CD14-positive monocyte (primary cell): ENCODE measurements at regions not wholly inside any gene's neighbourhood (a gene's known extent, or its start where the extent isn't known, plus 50 kb on each side); places are given as distances from the start of the nearest gene placed in this dataset.

Source experiments
- DNase-seq, 3 donors: peaks; one replicate each; pipeline ENCODE4 v3.0.0-alpha.2; 2011 to 2022
- H2AFZ ChIP-seq: 2 replicates; pipeline ENCODE4 v1.6.0; 2012; ENCODE audit warnings: mild to moderate bottlenecking, low read depth, low read length, inconsistent platforms; ENCODE audit not compliant: insufficient read depth, poor library complexity, severe bottlenecking
- H3K27ac ChIP-seq, 2 donors: 1 replicate in 1 of 2; 2 replicates in 1 of 2; pipeline ENCODE4 v1.5.1; 2012 to 2013; ENCODE audit warnings: low read length in 2 of 2, control low read depth in 1 of 2, inconsistent platforms in 1 of 2, low read depth in 1 of 2, mild to moderate bottlenecking in 1 of 2
- H3K27me3 ChIP-seq, 2 donors: one replicate each; pipeline versions ENCODE4 v1.6.0 to v1.6.1; 2011 to 2013; ENCODE audit warnings: low read length in 2 of 2; ENCODE audit not compliant: control insufficient read depth in 2 of 2, insufficient read depth in 2 of 2
- H3K36me3 ChIP-seq, 2 donors: replicated peaks in 1 of 2; 1 replicate in 1 of 2; 2 replicates in 1 of 2; pipeline versions ENCODE4 v1.5.1 to v1.6.1; 2012 to 2013; ENCODE audit warnings: low read length in 2 of 2, control low read depth in 1 of 2, inconsistent platforms in 1 of 2, mild to moderate bottlenecking in 1 of 2; ENCODE audit not compliant: insufficient read depth in 2 of 2, control insufficient read depth in 1 of 2
- H3K4me1 ChIP-seq, 2 donors: 1 replicate in 1 of 2; 2 replicates in 1 of 2; pipeline versions ENCODE4 v1.5.1 to v1.6.1; 2012 to 2013; ENCODE audit warnings: low read length in 2 of 2, control low read depth in 1 of 2, inconsistent platforms in 1 of 2, mild to moderate bottlenecking in 1 of 2, moderate library complexity in 1 of 2; ENCODE audit not compliant: insufficient read depth in 2 of 2, control insufficient read depth in 1 of 2
- H3K4me2 ChIP-seq: replicated peaks from 2 replicates; pipeline ENCODE3; 2012; ENCODE audit warnings: low read length, moderate library complexity, mild to moderate bottlenecking; ENCODE audit not compliant: poor library complexity, severe bottlenecking; ENCODE audit errors: extremely low read depth
- H3K4me3 ChIP-seq, 3 experiments: fragments of 200-600 bp in 1 of 3; sonication (generic) in 1 of 3; replicated peaks in 1 of 3; 1 replicate in 2 of 3; 2 replicates in 1 of 3; pipeline ENCODE4 v1.5.1; 2011 to 2013; ENCODE audit warnings: low read length in 3 of 3, mild to moderate bottlenecking in 3 of 3, control low read depth in 2 of 3, low read depth in 2 of 3, inconsistent platforms in 1 of 3, moderate library complexity in 1 of 3
- H3K79me2 ChIP-seq: 2 replicates; pipeline ENCODE4 v1.6.0; 2012; ENCODE audit warnings: mild to moderate bottlenecking, control low read depth, inconsistent platforms, low read length, moderate library complexity; ENCODE audit not compliant: insufficient read depth
- H3K9ac ChIP-seq: 2 replicates; pipeline ENCODE4 v1.6.0; 2017; ENCODE audit warnings: low read length, mild to moderate bottlenecking; ENCODE audit not compliant: insufficient read depth, poor library complexity, severe bottlenecking
- H3K9me3 ChIP-seq, 2 donors: replicated peaks in 1 of 2; 1 replicate in 1 of 2; 2 replicates in 1 of 2; pipeline versions ENCODE4 v1.5.1 to v1.6.1; 2012 to 2013; ENCODE audit warnings: low read length in 2 of 2, control low read depth in 1 of 2; ENCODE audit not compliant: control insufficient read depth in 1 of 2, insufficient read depth in 1 of 2
- H4K20me1 ChIP-seq: 2 replicates; pipeline ENCODE4 v1.6.0; 2012; ENCODE audit warnings: mild to moderate bottlenecking, low read length, control low read depth, moderate library complexity; ENCODE audit not compliant: insufficient read depth
- H3K27ac Mint-ChIP-seq, 7 donors: one replicate each; pipeline ENCODE4 v1.8.0; 2020; ENCODE audit warnings: mild to moderate bottlenecking in 7 of 7, mixed read lengths in 7 of 7, moderate library complexity in 6 of 7, inconsistent platforms in 2 of 7
- H3K27me3 Mint-ChIP-seq, 3 donors: one replicate each; pipeline ENCODE4 v1.8.0; 2021 to 2022; ENCODE audit warnings: low read depth in 3 of 3, mild to moderate bottlenecking in 3 of 3, mixed read lengths in 3 of 3, moderate library complexity in 3 of 3, inconsistent platforms in 1 of 3
- H3K36me3 Mint-ChIP-seq, 2 donors: one replicate each; pipeline ENCODE4 v1.8.0; 2020; ENCODE audit warnings: mixed read lengths in 2 of 2, inconsistent platforms in 1 of 2, mild to moderate bottlenecking in 1 of 2
- H3K4me1 Mint-ChIP-seq: one replicate; pipeline ENCODE4 v1.8.0; 2020; ENCODE audit warnings: mild to moderate bottlenecking, mixed read lengths
- H3K4me3 Mint-ChIP-seq, 2 donors: one replicate each; pipeline ENCODE4 v1.8.0; 2020; ENCODE audit warnings: mild to moderate bottlenecking in 2 of 2, mixed read lengths in 2 of 2, moderate library complexity in 1 of 2
- H3K9me3 Mint-ChIP-seq, 7 donors: one replicate each; pipeline ENCODE4 v1.8.0; 2020 to 2022; ENCODE audit warnings: mixed read lengths in 7 of 7, mild to moderate bottlenecking in 6 of 7, moderate library complexity in 6 of 7, inconsistent platforms in 2 of 7
- WGBS: methylation state at CpG from one replicate; pipeline ENCODE4 v1.1.5; 2013; ENCODE audit warnings: missing lambda C conversion rate; ENCODE audit not compliant: insufficient coverage; 5-methylcytosine and 5-hydroxymethylcytosine counted together
- intact Hi-C, 2 donors: fragments of 100-400 bp; cut with micrococcal nuclease; formaldehyde crosslinking; loops; one replicate each; pipeline versions ENCODE4 v1.15.0 to v1.15.1; 2023
- TF ChIP-seq, protein P1 (sequence below): fragments of 200-600 bp; IDR thresholded peaks from one replicate; pipeline ENCODE4 v1.8.0; 2022; ENCODE audit warnings: antibody characterized with exemption, mild to moderate bottlenecking

DNA sequence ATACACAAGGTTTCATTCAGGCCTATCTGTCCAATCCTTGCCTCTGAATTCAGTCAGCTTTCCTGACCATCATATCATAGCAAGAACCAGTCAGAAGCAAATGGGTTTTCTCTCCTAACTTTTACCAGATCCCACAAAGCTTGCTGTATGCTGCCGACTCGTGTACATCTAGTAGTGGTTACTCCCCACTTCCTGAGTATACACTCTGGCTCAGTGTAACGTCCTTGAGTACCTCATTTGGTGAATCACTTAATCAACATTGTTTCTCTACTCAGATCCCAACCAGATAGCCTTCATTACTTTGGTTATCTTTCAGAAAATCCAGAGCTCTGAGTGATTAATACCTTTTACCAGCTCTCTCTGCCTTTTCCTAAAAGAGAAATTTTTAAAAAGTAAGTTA, 728.2 kb downstream of the GALC start:
- H3K4me3 Mint-ChIP-seq: no peak overlapping the region

DNA sequence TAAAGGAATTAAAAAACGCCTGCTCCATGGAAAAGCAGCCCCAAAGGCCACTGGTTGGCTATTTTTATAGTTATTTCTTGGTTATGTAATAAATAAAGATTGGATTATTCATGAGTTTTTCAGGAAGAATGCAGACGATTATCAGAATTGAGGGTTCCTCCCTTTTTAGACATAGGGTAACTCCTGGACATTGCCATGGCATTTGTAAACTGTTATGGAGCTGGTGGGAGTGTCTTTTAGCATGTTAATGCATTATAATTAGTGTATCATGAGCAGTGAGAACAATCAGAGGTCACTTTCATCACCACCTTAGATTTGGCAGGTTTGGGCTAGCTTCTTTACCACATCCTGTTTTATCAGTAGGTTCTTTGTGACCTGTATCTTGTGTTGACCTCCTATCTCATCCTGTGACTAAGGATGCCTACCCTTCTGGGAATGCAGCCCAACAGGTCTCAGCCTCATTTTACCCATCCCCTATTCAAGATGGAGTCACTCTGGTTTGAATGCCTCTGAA, 728.7 kb downstream of the GALC start:
- intact Hi-C loops: no loop called here
- H3K4me1 ChIP-seq: no peaks in the 10 kb centered on the region

More for the DNA sequence above, 728.2 kb downstream of the GALC start:
- H3K4me3 ChIP-seq: no peak overlapping the region
- H3K79me2 ChIP-seq: no peaks in the 10 kb centered on the region
- H3K27ac Mint-ChIP-seq: no peak overlapping the region
- H3K27ac ChIP-seq: no peak overlapping the region
- TF ChIP-seq, protein P1, sequence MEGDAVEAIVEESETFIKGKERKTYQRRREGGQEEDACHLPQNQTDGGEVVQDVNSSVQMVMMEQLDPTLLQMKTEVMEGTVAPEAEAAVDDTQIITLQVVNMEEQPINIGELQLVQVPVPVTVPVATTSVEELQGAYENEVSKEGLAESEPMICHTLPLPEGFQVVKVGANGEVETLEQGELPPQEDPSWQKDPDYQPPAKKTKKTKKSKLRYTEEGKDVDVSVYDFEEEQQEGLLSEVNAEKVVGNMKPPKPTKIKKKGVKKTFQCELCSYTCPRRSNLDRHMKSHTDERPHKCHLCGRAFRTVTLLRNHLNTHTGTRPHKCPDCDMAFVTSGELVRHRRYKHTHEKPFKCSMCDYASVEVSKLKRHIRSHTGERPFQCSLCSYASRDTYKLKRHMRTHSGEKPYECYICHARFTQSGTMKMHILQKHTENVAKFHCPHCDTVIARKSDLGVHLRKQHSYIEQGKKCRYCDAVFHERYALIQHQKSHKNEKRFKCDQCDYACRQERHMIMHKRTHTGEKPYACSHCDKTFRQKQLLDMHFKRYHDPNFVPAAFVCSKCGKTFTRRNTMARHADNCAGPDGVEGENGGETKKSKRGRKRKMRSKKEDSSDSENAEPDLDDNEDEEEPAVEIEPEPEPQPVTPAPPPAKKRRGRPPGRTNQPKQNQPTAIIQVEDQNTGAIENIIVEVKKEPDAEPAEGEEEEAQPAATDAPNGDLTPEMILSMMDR: no peak
- intact Hi-C loops: no loop called here
- H4K20me1 ChIP-seq: no peaks in the 10 kb centered on the region
- H3K36me3 ChIP-seq: no peaks in the 10 kb centered on the region
- no peaks in the 10 kb centered on the region for H3K27me3 Mint-ChIP-seq
- peaks cover 0 to 5% (median 0%) of the 10 kb centered on the region in 7 donors for H3K9me3 Mint-ChIP-seq
- no peak overlapping the region for H3K4me2 ChIP-seq
- H3K27me3 ChIP-seq: no peaks in the 10 kb centered on the region
- no peak for DNase-seq
- no peaks in the 10 kb centered on the region for H3K4me1 Mint-ChIP-seq
- no peak overlapping the region for H3K9ac ChIP-seq
- H3K4me1 ChIP-seq: no peaks in the 10 kb centered on the region
- peaks cover 2 to 20% of the 10 kb centered on the region in 2 donors for H3K9me3 ChIP-seq
- 70% methylated on average over 2 of the region's 3 CpGs for WGBS
- H3K36me3 Mint-ChIP-seq: no peaks in the 10 kb centered on the region
- H2AFZ ChIP-seq: no peak overlapping the region

More for the DNA sequence above, 728.7 kb downstream of the GALC start:
- Histone ChIP-seq H2AFZ (no peak overlapping the region), H3K36me3 (no peaks in the 10 kb centered on the region), H4K20me1 (no peaks in the 10 kb centered on the region), H3K79me2 (no peaks in the 10 kb centered on the region), H3K9ac (no peak overlapping the region), H3K4me3 (no peak overlapping the region), H3K27ac (no peak overlapping the region), H3K9me3 (peaks cover 2 to 24% of the 10 kb centered on the region in 2 donors), H3K27me3 (no peaks in the 10 kb centered on the region), H3K4me2 (no peak overlapping the region)
- Mint-ChIP-seq H3K4me1 (no peaks in the 10 kb centered on the region), H3K9me3 (peaks cover 0 to 3% (median 0%) of the 10 kb centered on the region in 7 donors), H3K27me3 (no peaks in the 10 kb centered on the region), H3K36me3 (no peaks in the 10 kb centered on the region), H3K27ac (no peak overlapping the region), H3K4me3 (no peak overlapping the region)
- 62% methylated on average over 2 of the region's 2 CpGs for WGBS
- DNase-seq: no peak
- TF ChIP-seq, protein P1: no peak
